Fibroblast of peridontal ligament (primary cell): ENCODE measurements at regions not wholly inside any gene's neighbourhood (a gene's known extent, or its start where the extent isn't known, plus 50 kb on each side); places are given as distances from the start of the nearest gene placed in this dataset.

Experiments used
- DNase-seq: peaks from one replicate; pipeline ENCODE4 v3.0.0-alpha.2; 2010; ENCODE audit errors: extremely low read depth

DNA sequence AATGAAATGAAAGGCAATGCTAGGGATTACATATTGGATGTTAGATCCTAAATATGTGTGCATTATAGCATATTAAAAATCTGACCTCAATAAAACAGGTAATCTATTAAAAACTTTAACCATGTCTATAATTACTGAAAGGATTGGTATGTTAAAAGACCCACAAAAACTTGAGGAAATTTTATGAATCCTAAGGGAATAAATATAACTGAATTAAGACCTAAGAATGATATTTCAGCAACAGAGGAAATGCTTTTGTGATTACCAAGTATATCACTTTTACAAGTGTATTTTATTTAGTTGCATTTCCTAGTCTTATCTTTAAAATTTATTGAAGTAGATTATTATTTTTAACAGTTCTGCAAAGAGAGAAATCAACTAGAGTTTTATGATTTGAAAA, 571.5 kb downstream of the HDGFL1 start:
- DNase-seq = no peak

DNA sequence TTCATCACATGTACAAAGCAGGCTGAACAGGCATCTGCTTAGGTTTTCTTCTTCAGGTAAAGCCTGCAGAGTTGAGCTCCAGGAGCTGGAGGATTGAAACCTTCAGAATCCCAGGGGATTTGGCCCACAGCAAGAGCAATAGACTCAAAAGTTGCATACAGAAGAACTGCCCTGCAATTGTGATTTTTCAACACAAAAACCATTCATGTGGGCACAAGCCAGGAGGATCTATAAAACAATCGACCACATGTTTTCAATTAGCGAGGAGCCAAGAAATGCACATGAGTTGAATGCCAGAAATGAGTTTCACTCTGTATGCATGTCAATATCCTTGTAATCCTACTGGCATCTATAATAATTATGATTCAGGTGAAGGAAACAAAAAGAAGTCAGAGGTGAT, 576.4 kb downstream of the HDGFL1 start:
- peak; percentile 95 for DNase-seq

DNA sequence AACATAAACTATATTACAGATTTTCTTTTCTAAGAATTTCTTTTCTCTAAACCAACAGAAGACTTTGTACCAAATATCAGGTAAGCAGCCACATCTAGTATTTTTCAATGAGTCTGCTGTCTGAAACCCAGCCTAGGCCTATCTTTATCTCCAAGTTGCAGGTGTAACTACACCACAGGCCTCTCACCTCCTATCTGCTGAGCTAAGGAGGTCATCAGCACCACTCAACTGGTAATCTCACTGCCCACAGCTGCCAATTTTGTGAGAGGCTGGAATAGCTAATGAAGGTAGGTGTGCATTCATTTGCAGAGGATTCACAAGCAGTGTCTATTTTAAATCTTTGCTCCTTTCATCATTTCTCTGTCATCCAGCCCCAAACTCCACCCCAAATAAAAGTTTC, 584.8 kb downstream of the HDGFL1 start:
- no peak for DNase-seq

DNA sequence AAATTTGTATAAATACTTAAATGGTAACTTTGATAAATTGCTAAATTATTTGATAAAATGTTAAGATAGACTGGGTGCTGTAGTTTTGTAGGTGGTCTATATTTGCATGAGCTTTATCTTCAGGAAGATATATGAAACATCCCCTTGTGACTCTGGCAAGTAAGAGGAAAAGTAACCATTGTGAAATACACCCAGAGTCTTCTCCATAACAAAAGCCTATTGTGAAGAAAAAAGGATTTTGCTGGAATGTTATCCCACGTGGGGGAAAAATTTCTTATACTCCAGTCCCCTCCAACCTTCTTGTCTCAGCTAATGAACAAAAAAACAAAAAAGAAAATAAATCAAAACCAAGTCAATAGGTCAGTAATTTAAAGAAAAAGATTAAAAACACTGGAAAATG, 600.7 kb downstream of the HDGFL1 start:
- peak; percentile 31 for DNase-seq

DNA sequence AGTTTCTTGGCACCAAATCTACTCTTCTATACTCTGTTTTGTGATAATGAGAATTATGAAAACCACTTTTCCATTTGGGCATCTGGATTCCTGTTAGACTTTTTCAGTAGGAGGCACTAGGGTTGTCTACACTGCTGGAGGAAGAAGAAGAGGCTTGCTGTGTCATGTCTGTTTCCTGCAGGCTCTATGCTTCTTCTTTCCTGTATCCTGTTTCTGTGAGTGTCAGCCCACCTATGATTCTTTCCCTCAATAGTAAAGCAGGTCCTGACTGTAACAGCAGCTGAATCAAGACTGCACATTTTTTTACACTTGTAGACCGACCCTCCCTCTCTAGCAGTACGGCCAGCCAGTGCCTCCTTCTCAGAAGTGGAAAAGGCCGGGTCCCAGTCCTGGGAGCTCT, 603.9 kb downstream of the HDGFL1 start:
- peak; percentile 17 for DNase-seq

DNA sequence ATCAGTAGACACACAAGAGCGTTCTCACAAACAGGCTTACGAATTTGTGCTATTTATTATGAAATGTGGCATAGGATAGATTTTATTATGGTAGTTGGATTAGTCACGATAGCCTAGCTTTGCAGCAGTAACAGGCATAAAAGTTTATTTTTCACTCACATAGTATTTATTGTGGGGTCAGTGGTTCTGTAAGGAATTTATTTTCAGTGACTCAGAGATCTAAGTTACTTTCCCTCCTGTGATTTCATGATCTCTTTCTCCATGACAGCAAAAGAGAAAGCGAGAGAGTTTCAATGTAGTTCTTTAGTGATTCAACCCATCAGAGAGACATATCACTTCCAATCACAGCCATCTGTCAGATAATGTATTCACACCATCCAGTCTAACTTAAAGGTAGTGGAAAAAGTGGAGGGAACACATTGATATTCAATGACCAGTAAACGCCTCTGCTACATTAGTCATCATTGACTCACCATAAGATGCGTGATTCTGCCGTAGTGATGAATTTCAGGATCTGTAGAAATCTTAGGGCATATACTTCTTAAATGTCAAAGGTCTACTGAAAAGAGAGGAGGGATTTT, 605.5 kb downstream of the HDGFL1 start:
- peak; percentile 97 for DNase-seq

DNA sequence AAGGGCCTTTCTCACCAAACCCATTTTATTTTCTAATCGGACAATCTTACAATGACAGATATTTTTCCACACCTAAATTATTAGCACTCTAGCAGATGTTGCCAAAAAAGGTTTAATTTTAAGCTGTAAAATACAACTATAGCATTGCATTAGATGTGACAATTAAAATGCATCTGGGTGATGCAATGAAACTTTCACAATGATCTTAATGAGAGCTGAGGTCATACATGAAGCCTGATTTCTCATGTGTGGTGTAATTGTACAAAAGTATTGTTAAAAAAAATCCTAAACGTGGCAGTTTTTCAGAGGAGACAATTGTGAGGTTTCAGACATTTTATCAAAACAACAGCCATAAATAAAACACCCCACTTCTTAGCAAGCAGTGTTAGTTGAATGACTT, 606.0 kb downstream of the HDGFL1 start:
- DNase-seq = peak; percentile 80

DNA sequence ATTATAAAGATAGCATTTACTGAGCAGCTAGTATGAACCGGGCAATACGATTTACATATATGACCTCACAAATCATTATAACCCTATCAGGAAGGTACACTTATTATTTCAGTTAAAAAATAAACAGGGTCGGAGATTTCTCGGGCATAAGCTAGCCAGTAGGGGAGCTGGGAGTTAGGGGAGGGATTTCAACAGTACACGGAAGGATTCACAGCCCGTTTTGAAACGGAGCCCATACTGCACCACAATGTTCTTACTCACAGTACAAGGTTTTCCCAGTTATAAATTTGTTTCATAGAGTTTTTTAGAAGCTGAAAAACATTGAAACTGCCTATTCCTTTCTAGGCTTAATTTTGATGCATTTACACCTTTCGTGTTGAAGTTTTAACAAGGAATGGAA, 607.1 kb downstream of the HDGFL1 start:
- DNase-seq = no peak

DNA sequence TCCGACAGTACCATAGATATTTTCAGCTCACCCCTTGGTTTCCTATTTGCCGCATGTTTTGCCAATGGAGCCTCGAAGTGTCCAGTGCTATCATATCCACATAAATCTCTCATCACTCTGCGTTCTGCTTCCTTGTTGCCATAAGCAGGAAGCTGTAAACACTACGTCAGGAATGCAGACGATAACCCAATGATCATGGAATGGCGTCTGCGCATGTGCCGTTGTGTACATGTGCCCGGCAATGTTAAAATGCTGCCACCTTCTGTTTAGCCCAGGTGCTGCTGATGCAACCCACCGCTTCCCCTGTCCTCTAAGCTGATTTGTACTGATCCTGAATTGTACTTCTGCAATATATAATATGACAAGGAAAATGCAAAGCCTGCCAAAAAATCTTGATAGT, 607.5 kb downstream of the HDGFL1 start:
- DNase-seq = no peak

DNA sequence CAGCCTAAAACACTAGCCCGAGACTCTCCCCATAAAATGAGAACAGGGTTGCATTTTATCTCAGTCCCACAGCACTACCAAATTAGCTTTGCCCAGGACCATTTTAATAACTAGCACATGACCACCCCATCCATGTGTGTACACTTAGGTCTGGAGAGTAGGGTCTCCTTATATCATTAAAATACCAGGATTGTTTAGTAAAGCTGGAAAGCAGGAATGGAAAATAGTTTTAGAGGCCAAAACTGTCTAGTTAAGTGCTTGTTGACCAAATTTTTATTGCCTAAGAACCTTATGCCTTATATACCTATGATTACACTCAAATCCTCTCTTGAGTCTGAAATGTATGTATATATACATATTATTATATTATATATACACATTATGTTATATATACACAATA, 608.4 kb downstream of the HDGFL1 start:
- DNase-seq = no peak

DNA sequence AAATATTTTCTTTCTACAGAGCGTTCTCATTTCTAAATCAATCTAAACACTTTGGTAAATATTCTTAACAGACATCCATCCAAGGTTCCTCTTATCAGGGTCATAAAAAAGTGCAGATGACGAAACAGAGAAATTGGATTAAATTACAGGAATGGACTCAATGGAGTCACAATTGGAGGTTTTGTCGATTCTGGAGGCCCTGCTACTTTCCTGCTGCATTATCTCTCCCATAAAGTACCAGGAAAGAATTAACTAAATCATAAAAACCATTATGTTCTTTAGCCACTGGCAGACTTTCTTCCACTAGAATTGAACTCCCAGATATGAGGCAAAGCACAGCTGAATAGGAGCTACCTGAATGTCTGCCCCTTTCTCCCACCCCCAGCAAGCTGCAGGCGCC, 610.6 kb downstream of the HDGFL1 start:
- DNase-seq = no peak

DNA sequence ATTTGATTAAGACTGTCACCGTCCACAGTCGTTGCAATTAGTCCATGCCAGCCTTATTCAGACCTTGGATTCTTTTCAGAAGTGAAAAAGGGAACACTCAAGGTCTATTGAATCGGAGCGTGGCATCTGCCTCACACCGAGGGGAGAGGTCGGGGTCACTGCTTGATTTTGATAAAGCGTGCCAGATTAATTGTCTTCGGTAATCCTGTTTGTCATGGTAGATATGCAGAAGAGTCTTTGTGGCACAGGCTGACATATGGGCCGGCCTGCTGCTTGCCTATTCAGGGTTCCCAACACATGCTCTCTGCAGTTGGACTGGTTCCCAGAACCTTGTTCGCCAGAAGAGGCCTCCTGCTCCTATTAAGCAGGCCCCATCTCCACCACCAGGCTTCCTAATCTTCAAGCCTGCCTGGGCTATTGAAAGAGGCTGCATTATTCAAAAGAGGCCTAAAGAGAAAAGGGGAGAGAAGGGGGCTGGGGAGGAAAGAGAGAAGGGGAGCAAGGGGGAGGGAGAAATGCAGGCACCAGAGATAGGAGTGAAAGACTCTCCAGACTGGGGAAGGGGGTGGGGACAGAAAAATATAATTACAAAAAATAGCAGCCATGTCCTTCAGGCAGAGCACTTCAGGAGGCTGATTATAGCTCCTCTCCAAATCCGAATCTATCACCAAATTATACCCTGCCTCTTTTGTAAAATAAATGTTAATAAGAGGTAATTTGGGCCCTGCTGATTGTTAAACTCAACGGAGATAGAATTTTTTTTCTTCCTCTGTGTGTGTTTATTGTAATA, 611.3 kb downstream of the HDGFL1 start:
- peak; percentile 89 for DNase-seq

DNA sequence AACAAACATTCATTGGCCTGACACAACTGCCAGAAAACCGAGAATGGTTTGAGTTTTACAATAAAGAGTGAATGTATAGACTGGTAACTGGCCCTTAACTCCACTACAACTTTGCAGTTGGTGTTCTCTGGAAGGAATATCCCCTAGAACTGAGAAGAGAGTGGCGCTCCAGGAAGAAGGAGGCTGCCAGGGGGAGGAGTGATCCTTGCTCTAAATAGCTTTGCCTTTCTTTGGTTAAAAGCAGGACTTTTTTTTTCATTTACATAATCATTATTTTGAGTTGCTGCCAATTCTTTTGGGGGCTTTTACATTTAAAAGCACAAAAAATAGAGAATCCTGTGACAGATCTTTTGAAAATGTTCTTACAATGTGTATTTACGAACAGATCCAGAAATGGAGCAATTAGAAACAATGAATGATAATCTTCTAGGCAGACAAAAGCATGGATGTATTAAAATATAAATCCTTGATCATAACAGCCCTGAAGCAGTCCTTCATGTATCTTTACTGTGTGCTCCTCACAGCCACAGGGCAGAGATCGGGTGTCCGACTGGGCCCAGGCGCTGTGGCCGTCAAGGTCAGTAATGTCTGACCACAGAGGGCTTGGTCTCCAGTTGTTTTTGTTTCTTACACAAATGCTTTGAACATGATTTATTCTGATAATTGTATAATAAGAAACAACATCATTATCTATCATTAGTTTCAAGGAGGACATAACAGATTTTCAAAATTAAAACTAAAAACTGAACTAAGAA, 612.2 kb downstream of the HDGFL1 start:
- DNase-seq = no peak

DNA sequence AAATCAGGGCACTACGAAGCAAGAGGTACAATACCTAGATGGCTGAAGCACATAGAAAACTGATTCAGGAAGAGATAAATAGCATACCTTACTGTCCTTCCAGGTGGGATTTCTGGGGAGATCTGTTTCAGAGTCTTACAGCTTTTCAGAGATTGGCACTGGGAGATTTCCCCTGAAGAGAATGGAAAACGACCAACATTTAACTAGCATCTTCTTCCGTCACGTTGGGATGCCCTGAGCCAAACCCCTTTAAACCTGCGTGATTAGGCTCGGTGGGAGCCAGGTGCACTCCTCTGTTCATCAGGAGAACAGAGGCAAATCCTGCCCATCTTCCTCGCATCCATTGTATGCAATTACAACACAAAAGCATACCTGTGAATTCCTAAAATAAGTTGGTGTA, 614.5 kb downstream of the HDGFL1 start:
- DNase-seq = no peak

DNA sequence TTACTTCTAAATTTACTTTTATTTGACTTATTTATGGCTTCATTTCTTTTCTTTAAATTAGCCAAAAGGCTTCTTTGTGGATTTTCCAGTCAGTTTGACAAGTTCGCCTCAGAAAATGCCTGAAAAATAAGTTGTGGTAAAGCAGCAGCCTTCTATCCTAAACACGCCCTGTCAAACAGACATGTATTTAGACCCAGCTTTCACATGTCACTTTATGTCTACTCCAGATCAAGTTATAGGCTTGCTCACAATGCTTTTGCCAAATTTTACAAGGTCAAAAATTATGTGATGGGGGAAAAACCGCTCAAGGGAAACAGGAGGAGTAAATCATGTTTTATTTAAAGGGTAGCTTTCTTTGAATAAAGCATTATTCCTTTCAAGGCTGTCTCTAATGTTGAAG, 615.0 kb downstream of the HDGFL1 start:
- no peak for DNase-seq

DNA sequence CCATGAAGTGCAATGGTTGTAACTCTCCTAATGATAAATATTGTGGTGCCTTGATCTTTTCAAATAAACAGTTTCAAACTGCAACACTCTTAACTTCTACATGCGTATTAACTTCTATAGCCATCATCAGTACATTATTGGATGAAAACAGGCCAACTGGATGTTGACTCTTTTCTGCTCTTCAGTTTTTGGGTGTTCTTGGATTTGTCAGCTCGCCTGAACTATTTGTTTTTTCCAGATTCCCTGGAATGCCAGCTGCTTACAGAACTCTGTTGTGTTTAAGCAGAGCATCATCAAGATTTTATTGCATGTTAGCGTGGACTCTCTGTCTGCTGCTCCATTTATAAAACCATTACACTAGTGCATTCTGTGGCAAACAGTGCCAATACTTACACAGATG, 626.1 kb downstream of the HDGFL1 start:
- no peak for DNase-seq

DNA sequence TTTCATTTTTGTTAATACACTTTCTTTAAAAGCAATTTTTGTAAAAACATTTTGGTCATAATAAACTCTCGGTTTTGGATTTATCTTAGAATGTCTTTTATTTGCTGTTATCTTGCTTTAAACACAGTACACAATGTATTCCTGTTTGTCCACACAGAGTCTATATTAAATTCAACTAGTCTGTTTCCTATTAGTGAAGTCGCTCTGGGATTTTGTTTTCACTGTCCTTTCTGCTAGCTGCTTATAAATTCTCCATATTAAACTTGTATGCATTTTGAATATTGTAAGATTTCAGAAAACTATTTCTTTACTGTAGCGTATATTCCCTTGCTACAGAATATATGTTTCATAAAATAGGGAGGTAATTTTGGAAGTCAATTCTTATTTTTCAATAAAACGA, 630.2 kb downstream of the HDGFL1 start:
- DNase-seq = no peak

DNA sequence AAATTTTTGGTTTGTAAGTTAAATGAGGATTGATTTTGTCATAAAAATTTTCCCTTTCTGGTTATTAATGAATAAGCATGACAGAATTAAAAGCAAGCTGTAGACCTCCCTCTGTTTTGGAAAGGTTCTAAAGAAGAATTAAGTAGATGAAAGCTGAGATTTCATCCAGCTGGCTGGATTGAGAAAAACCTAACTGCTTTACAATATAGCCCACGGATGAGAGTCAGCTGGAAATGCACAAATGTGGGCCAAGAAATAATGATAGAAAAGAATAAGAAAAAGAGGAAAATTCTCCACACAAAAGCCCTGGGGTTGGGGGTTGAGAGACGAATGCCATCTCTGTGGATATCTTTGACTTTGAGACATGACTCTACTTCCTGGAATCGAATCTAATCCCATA, 631.6 kb downstream of the HDGFL1 start:
- DNase-seq = no peak

DNA sequence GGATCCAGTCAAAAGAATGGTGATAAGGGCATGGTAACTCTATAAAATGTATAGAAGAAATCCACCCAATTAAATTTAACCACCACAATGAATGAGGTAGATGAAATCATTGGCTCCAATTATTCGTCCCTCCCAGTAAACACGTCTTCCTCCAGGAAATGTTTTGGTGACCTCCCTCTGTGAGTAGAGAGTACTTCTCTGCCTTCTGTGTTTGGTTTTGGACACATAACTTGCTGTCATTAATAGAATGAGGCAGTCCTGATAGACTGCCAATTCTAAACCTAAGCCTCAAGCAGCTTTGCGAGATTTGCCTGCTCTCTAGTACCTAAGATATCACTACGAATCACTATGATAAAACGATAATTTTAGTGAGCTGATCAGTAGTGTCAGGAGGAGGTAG, 632.8 kb downstream of the HDGFL1 start:
- no peak for DNase-seq

DNA sequence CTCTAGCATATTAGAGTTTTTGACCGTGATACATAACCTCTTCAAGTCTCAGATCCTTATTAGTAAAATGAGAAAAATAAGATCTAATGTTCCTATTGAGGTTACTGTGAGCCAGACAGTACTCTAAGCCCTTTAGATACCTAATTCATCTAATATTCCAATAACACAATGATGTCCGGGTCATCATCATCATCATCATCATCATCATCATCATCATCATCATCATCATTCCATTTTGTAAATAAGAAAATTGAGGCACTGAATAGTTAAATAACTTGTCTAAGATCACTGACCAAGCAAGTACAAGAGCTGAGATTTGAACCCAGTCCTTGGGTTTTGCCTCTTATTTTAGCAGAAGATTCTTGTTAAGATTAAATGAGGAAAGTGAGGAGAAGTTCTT, 643.0 kb downstream of the HDGFL1 start:
- no peak for DNase-seq

DNA sequence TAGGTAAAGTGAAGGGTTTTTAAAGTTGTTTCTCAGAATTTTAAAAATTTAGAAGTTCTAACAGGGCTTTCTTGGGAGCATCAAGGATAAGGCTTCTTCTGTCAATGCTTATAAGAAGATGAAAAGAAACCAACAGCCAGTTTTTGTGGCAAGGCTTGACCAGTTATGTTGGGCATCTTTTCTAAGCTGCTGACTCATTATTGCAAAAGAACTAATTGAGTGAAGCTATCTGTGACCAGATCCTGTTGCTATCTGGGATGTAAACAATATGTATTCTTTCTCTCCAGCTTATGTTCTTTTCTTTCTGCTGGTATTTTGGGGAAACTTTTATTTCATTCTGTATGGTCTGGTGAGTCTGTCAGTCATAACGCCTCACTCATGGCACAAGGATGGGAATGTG, 643.8 kb downstream of the HDGFL1 start:
- DNase-seq = peak; percentile 91

DNA sequence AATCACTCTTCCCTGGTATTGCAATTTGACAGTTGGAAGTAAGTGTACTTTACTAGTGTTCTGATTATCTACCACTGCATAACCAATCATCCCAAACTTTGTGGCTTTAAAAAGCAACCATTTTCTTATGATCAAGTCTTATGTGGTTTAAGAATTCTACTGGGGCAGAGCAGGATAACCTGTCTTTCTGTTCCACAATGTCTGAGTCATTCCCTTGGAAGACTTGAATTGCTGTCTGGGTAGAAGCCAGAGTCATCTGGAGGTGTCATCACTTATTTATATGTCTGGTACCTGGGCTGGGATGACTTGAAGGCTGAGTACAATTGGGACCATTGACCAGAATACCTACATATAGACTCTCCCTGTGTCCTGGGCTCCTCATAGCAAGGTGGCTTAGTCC, 644.3 kb downstream of the HDGFL1 start:
- DNase-seq = peak; percentile 52

DNA sequence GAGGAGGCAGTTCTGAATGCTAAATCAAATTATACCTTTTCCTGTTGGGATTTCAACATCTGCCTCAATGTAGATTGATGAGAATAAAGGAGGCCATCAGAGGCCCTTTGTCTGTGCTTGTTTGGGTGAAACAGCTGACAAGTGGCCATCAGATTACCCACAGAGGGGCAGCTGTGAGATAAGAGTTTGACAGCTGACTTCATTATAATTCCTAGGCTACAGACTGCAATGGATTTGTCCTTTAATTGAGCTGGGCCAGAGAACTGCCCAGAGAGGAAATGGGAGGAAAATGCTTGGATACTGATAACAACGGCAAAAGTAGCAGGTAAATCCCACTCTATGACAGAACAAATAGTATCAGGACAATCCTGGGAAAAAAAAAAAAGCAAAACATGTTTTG, 649.4 kb downstream of the HDGFL1 start:
- DNase-seq = no peak
